Gastroesophageal sphincter (tissue), 3 donors: ENCODE measurements at regions not wholly inside any gene's neighbourhood (a gene's known extent, or its start where the extent isn't known, plus 50 kb on each side); places are given as distances from the start of the nearest gene placed in this dataset.

Experiments used
- CTCF ChIP-seq, 4 experiments: fragments of 200-600 bp in 2 of 4; fragments of 450-650 bp in 2 of 4; sonication (generic) in 1 of 4; IDR thresholded peaks; one replicate each; pipeline ENCODE4 v1.5.1; 2017 to 2019; ENCODE audit warnings: antibody characterized with exemption in 4 of 4, mild to moderate bottlenecking in 2 of 4, moderate library complexity in 2 of 4
- EP300 ChIP-seq: sonication (generic); formaldehyde crosslinking; IDR thresholded peaks from one replicate; pipeline ENCODE4 v1.6.1; 2017; ENCODE audit warnings: antibody characterized with exemption, mild to moderate bottlenecking
- POLR2A ChIP-seq, 2 donors: fragments of 450-650 bp; IDR thresholded peaks; one replicate each; pipeline ENCODE4 v1.6.1; 2017; ENCODE audit warnings: antibody characterized with exemption in 2 of 2, mild to moderate bottlenecking in 2 of 2, moderate library complexity in 1 of 2
- POLR2AphosphoS5 ChIP-seq: sonication (generic); formaldehyde crosslinking; IDR thresholded peaks from one replicate; pipeline ENCODE4 v1.6.1; 2017; ENCODE audit warnings: antibody characterized with exemption

- TF ChIP-seq CTCF (IDR thresholded peaks at IDR 0.05) (no peak), EP300 (no peak), POLR2AphosphoS5 (no peak), POLR2A (IDR thresholded peaks at IDR 0.05) (no peak)
Observed at GRCh38 chr18:41162191-41162590, 792.8 kb upstream of the PIK3C3 start.
